ENCODE measurements at regions not wholly inside any gene's neighbourhood (a gene's known extent, or its start where the extent isn't known, plus 50 kb on each side); places are given as distances from the start of the nearest gene placed in this dataset.
"Not testable (repeated sequence)": the region's sequence is repeated elsewhere in the genome, so short reads cannot be mapped to it uniquely, and the experiment has no call there.

DNA sequence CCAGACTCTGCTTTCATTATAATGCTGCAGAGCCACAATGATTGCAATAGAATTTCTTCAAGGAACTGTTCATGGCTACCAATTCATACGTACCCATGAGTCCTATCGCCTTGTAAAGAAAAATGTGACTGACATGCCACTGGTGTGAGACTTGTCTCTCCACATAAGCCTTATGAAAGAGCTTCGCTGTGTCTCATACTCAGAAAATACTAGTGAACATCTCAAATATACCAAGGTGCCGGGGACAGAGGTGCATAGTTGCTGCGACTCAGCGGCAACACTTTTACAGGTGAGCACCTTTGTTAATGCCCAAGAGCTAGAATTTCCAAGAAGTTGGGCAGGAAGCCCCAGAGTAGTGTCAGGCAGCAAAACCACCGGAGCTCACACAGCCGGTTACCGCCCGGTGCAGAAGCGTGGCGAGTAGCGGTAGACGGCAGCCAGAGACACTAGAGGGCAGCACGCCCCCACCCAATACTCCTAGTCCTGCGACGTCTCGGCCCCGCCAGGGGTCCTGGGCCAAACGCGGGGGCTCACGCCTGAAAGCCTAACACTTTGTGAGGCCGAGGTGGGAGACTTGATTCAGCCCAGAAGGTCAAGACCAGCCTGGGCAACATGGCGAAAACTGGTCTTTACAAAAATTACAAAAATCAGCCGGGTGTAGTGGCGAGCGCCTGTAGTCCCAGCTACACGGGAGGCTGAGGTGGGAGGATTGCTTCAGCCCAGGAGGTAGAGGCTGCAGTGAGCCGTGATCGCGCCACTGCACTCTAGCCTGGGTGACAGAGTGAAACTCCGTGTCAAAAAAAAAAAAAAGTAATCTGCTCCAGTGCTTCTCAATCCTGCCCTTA lies 50.5 kb upstream of the CCL21 start:
- peak; percentile 10 for DNase-seq
- not testable (repeated sequence) for H3K9me3 ChIP-seq (replicated peaks; ENCODE audit: control insufficient read depth, low read depth, low read length)
- 21% methylated on average over 26 of the region's 32 CpGs for WGBS (ENCODE audit: insufficient coverage)

More for the DNA sequence above, 50.5 kb upstream of the CCL21 start:
- H3K27me3 ChIP-seq (ENCODE audit: control insufficient read depth, insufficient read depth, low read length); H3K4me3 ChIP-seq (ENCODE audit: low read length); H3K4me1 ChIP-seq (ENCODE audit: control insufficient read depth, insufficient read depth, low read length); H3K36me3 ChIP-seq (ENCODE audit: control insufficient read depth, insufficient read depth, low read length); H3K27ac ChIP-seq (ENCODE audit: low read length): not testable (repeated sequence)
